ENCODE measurements at regions not wholly inside any gene's neighbourhood (a gene's known extent, or its start where the extent isn't known, plus 50 kb on each side); places are given as distances from the start of the nearest gene placed in this dataset.

- H3K27ac ChIP-seq (ENCODE audit: low read length): no peak overlapping the region
- H2AFZ ChIP-seq (ENCODE audit: low read depth, low read length): no peak overlapping the region
- H4K20me1 ChIP-seq (ENCODE audit: insufficient read depth, low read length): no peaks in the 10 kb centered on the region
- no peak overlapping the region for H3K9ac ChIP-seq (ENCODE audit: low read length)
- peaks cover 38% of the 10 kb centered on the region for H3K27me3 ChIP-seq (ENCODE audit: low read depth, low read length)
- peaks cover 8% of the 10 kb centered on the region for H3K9me3 ChIP-seq (ENCODE audit: insufficient read depth, low read length)
- peaks cover 6% of the 10 kb centered on the region for H3K36me3 ChIP-seq (replicated peaks; ENCODE audit: low read depth, low read length)
- peaks cover 12% of the 10 kb centered on the region for H3K4me1 ChIP-seq (ENCODE audit: low read length)
- TF ChIP-seq, protein P1, sequence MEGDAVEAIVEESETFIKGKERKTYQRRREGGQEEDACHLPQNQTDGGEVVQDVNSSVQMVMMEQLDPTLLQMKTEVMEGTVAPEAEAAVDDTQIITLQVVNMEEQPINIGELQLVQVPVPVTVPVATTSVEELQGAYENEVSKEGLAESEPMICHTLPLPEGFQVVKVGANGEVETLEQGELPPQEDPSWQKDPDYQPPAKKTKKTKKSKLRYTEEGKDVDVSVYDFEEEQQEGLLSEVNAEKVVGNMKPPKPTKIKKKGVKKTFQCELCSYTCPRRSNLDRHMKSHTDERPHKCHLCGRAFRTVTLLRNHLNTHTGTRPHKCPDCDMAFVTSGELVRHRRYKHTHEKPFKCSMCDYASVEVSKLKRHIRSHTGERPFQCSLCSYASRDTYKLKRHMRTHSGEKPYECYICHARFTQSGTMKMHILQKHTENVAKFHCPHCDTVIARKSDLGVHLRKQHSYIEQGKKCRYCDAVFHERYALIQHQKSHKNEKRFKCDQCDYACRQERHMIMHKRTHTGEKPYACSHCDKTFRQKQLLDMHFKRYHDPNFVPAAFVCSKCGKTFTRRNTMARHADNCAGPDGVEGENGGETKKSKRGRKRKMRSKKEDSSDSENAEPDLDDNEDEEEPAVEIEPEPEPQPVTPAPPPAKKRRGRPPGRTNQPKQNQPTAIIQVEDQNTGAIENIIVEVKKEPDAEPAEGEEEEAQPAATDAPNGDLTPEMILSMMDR (IDR thresholded peaks at IDR 0.05; ENCODE audit: low read depth, low read length): no peak
- TF ChIP-seq EZH2phosphoT487 (IDR thresholded peaks at IDR 0.05; ENCODE audit: low read depth): no peak
- no peaks in the 10 kb centered on the region for H3K79me2 ChIP-seq (ENCODE audit: low read length)
- H3K4me3 ChIP-seq (ENCODE audit: low read length): no peak overlapping the region
- no peak overlapping the region for H3K4me2 ChIP-seq (ENCODE audit: low read length)
These were observed 75.4 kb upstream of the PRNP start for GRCh38 chr20:4610871-4611270.

GRCh38 chr20:4609511-4609910, 76.7 kb upstream of the PRNP start:
- H3K27me3 ChIP-seq (ENCODE audit: low read depth, low read length): peaks cover 48% of the 10 kb centered on the region
- no peaks in the 10 kb centered on the region for H3K9me3 ChIP-seq (ENCODE audit: insufficient read depth, low read length)

DNA sequence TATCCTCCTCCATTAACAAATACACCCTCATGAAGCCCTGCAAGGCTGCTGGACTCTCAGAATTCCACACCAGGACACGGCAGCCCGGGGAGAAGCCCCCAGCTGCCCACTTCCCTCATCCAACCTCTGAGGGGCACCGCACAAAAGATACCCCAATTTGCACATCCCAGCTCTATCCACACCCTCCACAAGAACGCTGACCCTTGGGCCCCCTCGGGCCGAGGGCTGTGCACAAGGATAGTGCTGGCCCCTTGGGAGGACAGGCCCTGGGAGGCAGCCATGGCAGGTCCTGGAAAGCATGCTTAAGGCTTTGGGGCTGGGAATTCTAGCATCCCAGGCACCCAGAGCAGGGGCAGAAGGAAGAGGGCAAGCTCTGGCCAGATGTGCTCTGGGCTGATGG, 77.4 kb upstream of the PRNP start:
- no peak overlapping the region for H3K9ac ChIP-seq (ENCODE audit: low read length)
- TF ChIP-seq, protein P1 (IDR thresholded peaks at IDR 0.05; ENCODE audit: low read depth, low read length): no peak
- no peak for TF ChIP-seq EZH2phosphoT487 (IDR thresholded peaks at IDR 0.05; ENCODE audit: low read depth)

More at GRCh38 chr20:4609511-4609910, 76.7 kb upstream of the PRNP start:
- peaks cover 12% of the 10 kb centered on the region for H3K4me1 ChIP-seq (ENCODE audit: low read length)
- no peak overlapping the region for H3K27ac ChIP-seq (ENCODE audit: low read length)
- H3K79me2 ChIP-seq (ENCODE audit: low read length): no peaks in the 10 kb centered on the region
- TF ChIP-seq EZH2phosphoT487 (IDR thresholded peaks at IDR 0.05; ENCODE audit: low read depth): no peak
- TF ChIP-seq, protein P1 (IDR thresholded peaks at IDR 0.05; ENCODE audit: low read depth, low read length): no peak
- no peak overlapping the region for H2AFZ ChIP-seq (ENCODE audit: low read depth, low read length)
- H3K9ac ChIP-seq (ENCODE audit: low read length): no peak overlapping the region
- no peak overlapping the region for H3K4me2 ChIP-seq (ENCODE audit: low read length)
- no peaks in the 10 kb centered on the region for H4K20me1 ChIP-seq (ENCODE audit: insufficient read depth, low read length)
- H3K4me3 ChIP-seq (ENCODE audit: low read length): no peak overlapping the region
- no peaks in the 10 kb centered on the region for H3K36me3 ChIP-seq (replicated peaks; ENCODE audit: low read depth, low read length)

DNA sequence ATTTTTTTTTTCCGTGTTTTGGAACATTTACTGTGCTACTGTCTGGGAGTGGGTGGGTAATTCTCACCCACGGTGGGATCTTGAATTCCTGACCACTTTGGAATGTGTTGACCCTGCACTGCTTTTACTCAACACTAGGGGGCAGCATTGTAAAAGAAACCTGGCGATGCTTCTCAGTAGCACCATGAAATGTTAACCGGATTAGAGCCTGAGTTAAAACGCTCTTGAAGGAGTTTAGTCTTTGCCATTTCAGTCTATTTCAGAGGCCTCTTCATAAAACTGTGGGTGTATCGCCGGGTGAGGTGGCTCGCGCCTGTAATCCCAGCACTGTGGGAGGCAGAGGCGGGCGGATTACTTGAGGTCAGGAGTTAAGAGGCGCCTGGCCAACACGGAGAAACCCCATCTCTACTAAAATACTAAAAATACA, 79.0 kb upstream of the PRNP start:
- TF ChIP-seq, protein P1 (IDR thresholded peaks at IDR 0.05; ENCODE audit: low read depth, low read length): peak; percentile 98
- no peak for TF ChIP-seq EZH2phosphoT487 (IDR thresholded peaks at IDR 0.05; ENCODE audit: low read depth)
- H3K27ac ChIP-seq (ENCODE audit: low read length): no peak overlapping the region
- peak overlapping the region; percentile 76 for H2AFZ ChIP-seq (ENCODE audit: low read depth, low read length)
- H3K4me1 ChIP-seq (ENCODE audit: low read length): peaks cover 7% of the 10 kb centered on the region
- H3K9me3 ChIP-seq (ENCODE audit: insufficient read depth, low read length): no peaks in the 10 kb centered on the region
- peaks cover 64% of the 10 kb centered on the region for H3K27me3 ChIP-seq (ENCODE audit: low read depth, low read length)
- H4K20me1 ChIP-seq (ENCODE audit: insufficient read depth, low read length): no peaks in the 10 kb centered on the region
- peak overlapping the region; percentile 59 for H3K4me3 ChIP-seq (ENCODE audit: low read length)
- H3K4me2 ChIP-seq (ENCODE audit: low read length): peak overlapping the region; percentile 72
- H3K9ac ChIP-seq (ENCODE audit: low read length): peak overlapping the region; percentile 21
- H3K79me2 ChIP-seq (ENCODE audit: low read length): no peaks in the 10 kb centered on the region
- H3K36me3 ChIP-seq (replicated peaks; ENCODE audit: low read depth, low read length): no peaks in the 10 kb centered on the region

More for the DNA sequence above, 77.4 kb upstream of the PRNP start:
- Histone ChIP-seq H3K4me3 (ENCODE audit: low read length) (no peak overlapping the region), H3K4me1 (ENCODE audit: low read length) (peaks cover 7% of the 10 kb centered on the region), H3K79me2 (ENCODE audit: low read length) (no peaks in the 10 kb centered on the region), H3K9me3 (ENCODE audit: insufficient read depth, low read length) (no peaks in the 10 kb centered on the region), H3K27me3 (ENCODE audit: low read depth, low read length) (peaks cover 49% of the 10 kb centered on the region), H3K36me3 (replicated peaks; ENCODE audit: low read depth, low read length) (no peaks in the 10 kb centered on the region), H4K20me1 (ENCODE audit: insufficient read depth, low read length) (no peaks in the 10 kb centered on the region), H2AFZ (ENCODE audit: low read depth, low read length) (no peak overlapping the region), H3K4me2 (ENCODE audit: low read length) (no peak overlapping the region), H3K27ac (ENCODE audit: low read length) (no peak overlapping the region)
